CD1c-positive myeloid dendritic cell (primary cell): ENCODE measurements at regions not wholly inside any gene's neighbourhood (a gene's known extent, or its start where the extent isn't known, plus 50 kb on each side); places are given as distances from the start of the nearest gene placed in this dataset.
A peak's percentile ranks its signal among the peaks of the same experiment; 100 is the strongest.

Source experiments
- DNase-seq: peaks from one replicate; pipeline ENCODE4 v3.0.0-alpha.2; 2016; ENCODE audit errors: extremely low spot score

DNA sequence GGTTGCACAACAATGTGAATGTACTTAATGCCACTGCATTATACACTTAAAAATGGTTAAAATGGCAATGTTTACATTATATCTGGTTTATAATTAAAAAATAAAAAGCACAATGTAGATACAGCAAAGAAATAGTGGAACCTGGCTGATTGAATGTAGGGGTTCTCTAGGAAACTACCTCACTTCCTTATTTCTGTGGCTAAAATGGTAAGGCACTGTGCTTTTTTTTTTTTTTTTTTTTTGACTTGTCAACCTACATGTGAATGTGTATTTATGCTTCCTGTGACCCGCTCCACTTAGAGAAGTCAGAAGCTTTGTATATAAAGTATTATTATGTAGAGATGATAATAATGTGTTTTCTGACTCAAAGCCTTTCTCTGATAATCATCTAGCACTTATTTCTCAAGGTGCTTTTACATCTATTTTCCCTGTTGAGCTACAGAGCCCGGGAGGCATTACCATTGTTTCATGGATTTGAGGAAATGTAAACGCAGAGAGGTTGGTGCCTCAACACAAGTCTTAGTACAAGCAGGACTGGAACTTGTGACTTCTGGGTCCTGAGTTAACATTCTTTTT is 55.0 kb downstream of the SOX4 start:
- peak; percentile 24 for DNase-seq

DNA sequence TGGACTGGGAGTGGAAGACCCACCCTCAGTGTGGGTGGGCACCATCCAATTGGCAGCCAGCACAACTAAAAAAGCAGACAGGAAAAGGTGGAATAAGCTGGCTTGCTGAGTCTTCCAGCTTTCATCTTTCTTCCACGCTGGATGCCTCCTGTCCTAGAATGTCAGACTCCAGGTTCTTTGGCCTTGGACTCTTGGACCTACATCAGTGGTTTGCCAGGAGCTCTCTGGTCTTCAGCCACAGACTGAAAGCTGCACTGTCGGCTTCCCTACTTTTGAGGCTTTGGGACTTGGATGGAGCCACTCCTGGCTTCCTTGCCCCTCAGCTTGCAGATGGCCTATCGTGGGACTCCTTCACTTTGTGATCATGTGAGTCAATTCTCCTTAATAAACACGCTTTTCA is 59.8 kb downstream of the SOX4 start:
- no peak for DNase-seq

DNA sequence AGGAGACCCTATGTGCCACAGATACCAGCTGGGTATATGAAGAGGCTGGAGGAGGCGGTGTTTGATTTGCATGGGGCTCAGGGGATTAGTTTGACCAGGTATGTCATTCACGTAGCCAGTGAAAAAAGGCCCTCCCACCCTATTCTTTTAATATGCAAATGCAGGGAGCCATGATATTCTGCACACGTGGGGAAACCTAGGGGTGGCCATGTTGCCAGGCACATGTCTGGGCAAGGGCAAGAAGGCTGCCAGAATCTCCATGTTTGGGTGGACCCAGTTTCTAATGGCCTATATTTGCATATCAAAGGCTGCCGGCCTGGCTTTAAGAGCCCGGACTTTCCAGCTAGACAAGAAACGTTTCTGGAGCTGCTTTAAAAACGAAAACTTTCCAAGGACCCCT is 60.4 kb downstream of the SOX4 start:
- DNase-seq: no peak

DNA sequence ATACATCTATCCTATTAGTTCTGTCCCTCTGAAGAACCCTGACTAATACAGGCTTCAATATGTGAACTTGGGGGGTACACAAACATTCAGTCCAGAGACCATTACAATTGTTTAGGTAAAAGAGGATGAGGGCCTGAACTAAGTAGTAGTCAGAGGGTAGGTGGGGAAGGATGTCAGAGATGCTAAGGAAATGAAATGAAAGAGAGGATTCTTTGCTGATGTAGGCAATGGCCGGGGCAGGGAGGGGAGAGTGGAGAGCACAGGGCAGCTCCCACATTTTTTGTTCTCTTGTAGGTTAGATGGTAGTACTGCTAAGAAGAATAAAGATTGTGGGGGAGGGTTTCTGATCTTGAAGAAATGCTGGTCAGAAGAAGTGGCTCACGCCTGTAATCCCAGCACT is 60.8 kb downstream of the SOX4 start:
- no peak for DNase-seq

DNA sequence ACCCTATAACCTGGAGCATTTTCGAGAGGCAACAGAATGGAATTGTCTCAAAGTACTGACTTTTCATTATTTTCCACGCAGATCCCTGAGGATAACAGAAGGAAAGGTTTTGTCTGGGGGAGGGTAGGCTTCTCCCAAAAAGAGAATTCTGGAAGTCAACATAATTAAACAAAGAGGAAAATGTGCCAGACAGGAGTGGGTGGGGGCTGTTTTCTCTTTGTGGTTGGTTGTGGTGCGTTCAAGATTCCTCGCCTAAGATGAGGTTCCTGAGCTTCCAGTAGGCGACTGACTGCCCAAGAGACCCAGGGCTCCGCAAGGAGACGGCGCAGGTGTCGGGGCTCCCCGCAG is 70.4 kb downstream of the SOX4 start:
- no peak for DNase-seq

DNA sequence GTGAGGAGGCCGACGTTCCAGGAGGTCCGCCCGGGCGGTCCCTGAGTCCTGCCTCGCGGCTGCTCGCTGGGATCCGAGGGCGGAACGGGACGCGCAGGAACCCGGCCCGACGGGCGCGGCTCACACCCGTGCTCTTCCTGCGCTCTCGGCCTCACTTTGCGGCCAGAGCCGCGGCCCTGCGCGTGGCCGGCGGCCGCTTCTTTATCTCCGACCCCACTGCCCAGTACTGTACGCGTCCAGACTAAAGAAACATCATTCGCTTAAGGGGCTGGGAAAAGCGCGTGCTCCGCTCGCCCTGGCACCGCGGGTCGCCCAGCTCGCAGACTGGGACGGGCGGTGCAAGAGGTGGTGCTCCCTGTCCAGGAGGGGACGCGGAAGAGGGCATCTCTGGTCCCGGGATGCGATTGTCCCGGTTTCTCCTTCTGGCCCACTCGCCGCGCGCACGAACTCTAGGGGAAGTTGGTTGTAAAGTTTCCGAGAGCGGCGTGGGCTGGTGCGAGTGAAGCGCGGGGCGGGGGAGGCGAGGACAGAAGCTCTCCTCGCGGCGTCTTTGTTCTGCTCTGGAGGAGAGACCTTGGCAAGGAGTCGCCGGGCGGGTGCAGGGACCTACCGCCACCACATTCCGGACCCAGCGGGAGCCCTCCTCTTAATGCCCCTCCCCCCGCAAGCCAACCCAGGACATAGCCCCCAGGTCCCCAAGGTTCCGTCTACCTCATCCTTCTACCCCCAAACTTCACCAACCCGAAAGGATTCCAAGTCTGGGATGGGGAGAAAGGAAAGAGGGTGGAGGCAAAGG is 71.0 kb downstream of the SOX4 start:
- DNase-seq: peak; percentile 77

DNA sequence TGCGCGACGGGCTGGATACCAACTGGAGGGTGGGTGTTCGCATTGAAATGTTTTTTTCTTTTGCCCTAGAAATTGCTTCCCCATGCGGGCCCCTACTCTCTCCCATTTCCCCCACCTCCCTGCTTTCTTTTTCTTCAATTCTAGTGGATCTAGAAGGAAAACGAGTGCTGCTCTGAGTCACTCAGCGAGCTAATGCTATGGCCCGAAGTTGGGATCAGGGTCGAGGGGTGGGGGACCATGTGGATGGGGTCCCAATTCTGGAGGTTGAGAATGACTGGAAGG is 71.5 kb downstream of the SOX4 start:
- no peak for DNase-seq

DNA sequence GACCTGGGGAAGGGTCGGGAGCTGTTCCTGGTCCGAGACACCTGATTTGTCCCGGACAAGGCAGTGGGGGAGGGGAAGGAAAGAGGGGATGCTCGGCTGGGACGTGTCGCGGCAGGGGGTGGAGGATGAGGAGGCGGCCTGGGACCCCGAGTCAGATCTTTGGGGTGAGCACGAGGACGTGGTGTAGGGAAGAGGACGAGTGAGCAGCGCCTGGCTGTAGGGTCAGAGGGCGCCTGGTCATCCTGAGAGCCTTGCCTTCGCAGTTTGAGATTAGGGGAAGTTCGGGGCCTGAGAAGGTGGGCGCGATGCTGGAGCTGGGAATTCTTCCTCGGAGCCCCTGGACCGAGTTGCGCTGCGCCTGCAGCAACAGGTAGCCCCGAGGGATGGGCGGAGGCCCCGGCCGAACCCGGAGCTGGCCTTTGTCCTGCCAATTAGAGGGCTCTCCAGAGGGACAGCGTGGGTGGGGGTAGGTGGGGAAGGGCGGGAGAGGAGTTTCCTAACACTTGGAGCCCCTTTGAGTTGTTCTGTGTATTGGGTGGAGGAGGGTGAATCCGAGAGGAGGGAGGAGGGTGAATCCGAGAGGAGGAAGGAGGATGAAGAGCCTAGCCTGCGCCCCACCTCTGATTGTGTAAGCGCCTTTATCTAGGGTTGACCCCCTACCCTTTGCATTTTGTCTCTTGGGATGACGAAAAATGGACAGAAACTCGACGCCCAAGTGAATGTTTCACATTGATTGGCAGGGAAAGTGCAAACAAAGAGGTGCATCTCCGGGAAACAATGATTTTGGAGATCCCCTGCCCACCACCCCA is 72.0 kb downstream of the SOX4 start:
- no peak for DNase-seq

DNA sequence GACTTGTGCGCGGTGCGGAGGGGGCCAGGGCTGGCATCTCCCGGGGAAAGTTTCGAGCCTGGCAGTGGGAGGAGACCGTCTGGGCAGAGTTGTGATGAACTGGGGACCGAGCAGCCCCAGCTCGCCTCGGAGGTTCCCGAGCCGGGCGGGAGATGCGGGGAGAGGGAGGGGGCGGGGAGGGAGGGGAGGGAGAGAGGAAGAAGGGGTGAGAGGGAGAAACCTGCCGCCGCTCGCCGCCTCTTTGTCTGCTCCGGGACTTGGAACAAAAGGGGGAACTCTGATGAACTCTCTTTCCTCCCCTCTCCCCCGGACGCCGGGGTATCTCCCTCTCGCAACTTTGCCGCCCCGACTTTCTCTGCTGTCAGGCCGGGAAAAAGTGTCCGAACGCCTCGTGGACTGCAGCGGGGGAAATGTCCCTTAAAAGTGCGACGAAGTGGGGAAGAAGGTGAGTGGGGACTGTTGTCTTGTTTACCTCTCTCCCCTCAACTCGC is 72.7 kb downstream of the SOX4 start:
- DNase-seq: no peak

DNA sequence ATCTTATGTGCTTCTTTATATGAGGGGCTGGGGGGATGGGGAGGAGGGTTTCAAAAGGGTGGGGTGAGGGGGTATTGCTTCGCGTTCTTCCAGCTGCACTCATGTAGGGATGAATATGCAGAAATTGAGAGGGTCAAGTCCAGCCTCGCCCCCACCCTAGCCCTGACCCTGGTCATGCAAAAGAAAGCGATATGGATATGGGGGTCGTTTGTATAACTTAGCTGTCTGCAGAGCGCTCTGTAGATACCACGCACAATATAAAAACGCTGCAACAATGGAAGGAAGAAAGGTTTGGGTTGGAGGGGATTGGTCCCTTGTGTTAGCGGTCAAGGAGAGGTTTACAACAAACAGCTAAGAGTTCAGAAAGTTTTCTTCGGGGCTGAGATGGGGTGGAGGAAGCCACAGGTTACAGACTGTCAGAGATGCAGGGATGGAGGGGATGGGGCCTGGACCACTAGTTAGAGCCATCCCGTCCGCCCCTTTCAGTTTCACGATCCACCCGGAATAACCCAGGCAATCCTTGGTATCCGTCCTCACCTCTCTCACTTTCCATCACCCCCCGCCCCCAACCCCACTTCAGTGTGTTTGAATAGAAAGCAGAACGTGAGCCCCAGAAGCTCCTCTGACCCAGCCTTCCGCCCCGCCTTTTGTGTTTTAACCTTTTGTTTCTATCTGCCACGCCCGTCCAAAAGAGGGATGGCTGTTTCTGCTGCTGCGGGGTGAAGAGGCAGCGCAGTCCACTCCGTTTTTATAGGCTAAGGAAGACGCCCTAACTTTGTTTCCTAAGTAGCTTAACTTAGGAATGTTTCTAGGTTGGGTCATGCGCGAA is 73.5 kb downstream of the SOX4 start:
- no peak for DNase-seq

DNA sequence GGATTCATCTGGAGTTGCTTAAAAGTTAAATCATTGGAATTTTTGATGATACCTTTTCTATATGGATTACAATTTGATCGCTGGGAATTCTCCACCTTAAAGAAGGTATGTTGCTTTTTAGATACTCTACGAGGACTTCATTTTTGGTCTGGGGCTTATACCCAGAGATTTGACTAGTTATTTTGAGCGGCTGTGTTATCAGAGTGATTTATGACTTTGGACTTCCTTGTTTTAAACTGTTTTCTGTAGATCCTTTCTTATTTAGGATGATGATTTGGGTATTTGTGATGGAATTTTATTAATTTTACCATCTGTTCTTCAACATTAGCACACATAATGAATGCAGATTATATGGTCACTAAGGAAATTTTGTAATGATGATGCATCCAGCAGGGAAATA is 75.2 kb downstream of the SOX4 start:
- no peak for DNase-seq

DNA sequence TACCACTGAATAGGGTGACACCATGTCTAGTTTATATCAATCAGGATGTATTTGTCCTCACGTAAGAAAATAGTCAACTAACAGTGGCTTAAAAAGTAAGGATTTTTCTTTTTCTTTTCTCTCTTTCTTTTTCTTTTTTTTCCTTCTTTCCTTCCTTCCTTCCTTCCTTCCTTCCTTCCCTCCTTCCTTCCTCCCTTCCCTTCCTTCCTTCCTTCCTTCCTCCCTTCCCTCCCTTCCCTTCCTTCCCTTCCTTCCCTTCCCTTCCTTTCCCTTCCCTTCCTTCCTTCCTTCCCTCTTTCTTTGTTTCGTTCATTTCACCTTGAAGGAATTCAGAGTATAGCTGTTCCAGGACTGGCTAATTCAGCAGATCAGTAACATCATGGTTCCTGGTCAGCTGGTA is 83.2 kb downstream of the SOX4 start:
- DNase-seq: no peak

DNA sequence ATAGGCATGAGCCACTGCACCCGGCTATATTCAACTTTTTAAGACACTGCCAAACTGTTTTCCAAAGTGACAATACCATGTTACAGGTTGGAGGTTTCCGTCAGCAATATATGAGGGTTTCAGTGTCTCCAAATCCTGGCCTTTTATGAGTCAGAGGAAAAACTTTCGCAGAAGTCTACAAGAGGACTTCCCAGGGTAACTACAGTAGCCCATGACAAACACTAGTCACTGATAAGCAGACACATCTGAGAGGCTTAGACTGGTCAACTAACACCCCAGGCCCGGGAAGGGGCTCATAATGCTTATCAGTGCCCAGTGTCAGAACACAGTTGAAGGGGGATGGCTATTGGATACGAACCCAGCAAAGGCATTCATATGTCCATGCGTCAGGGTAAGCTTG is 85.4 kb downstream of the SOX4 start:
- no peak for DNase-seq

DNA sequence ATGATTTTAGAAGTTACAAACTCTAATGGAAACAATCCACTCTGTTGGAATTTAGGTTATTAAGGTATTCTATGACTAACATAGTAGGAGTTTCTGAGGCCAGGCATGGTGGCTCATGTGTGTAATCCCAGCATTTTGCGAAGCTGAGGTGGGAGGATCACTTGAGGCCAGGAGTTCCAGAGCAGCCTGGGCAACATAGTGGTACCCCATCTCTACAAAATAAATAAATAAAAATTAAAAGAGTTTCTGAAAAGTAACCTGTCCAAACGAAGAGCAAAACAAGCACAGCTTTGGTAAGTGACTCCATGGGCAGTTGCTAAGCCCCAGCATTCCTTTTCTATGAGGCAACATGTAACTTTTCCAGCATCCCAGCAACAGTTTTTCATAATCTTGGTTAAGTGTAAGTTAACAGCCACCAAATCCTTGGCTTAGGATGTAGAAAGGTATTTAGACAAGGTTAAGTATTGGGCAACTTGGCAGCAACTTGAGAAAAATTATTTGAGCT is 86.3 kb downstream of the SOX4 start:
- no peak for DNase-seq

DNA sequence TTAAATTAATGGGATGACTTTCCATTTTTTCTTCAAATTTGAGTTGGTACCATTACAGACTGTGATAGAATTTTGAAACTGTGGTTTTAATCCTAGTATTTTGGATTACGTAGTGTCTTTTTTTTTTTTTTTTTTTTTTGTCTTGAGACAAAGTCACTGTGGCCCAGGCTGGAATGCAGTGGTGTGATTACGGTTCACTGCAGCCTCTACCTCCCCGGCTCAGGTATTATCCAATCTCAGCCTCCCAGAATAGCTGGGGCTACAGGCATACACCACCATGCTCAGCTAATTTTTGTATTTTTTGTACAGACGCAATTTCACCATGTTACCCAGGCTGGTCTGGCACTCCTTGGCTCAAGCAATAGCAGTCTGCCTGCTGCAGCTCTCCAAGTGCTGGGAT is 87.1 kb downstream of the SOX4 start:
- no peak for DNase-seq

DNA sequence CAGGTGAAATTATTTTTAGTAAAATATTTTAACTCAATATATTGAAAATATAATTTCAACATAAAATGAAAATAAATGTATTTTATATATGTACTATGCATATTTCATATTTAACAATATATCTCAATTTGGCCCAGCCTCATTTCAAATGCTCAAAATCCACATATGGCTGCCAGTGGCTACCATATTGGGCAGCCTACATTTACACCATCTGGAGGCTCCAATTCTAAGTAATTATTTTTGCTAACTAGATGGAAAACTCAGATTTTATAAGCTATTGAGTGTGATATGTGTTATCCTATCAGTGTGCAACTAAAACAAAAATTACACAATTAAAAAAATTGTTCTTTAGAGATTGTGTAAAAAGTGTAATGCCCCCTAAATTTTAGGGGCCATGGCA is 96.9 kb downstream of the SOX4 start:
- DNase-seq: no peak

DNA sequence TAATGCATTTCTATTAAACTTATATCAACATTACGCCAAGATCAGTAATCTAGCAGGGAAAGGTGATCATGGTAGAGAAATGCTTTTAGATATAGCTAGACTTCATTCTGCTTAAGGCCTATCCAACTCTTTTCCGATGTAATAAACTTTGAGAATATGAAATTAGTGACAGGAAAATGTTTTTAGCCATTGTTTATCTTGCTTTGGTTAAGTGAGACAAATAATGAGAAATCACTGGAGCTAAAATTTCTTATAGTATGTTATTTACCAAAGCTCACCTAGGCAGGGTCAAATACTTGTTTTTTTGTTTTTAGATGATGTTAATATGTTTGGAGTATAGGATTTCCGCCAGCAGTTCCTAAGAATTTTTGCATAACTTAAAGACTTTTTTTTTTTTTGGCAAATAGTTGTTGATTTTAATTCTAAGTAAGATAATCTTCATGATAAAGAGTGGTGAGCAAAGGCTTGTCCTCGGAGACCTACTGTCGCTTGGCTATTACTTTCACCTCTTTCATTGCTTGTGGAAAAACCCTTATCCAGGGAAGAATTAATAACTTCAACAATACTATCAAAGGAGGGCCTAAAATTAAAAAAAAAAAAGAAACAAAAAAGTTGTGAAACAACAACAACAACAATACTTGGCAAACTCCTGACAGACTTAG is 98.3 kb downstream of the SOX4 start:
- no peak for DNase-seq

DNA sequence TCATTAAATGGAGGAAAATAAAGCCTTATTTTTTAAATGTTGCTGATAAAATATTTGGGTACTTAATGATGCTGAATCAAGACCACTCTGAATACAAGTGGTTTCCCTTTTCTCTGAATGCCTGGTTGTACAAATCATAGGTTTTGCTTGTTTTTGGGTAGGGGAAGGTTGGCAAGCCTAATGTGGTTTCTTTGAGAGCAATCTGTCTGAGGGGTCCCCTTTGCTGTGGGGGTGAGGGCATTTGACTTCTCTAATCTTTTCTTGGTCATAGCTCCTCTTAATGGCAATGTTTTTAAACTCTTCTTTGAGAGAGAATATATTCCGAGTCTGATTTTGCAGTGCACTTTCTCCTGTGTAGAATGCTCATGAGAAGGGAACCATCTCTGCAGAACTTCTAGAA is 99.2 kb downstream of the SOX4 start:
- DNase-seq: no peak

DNA sequence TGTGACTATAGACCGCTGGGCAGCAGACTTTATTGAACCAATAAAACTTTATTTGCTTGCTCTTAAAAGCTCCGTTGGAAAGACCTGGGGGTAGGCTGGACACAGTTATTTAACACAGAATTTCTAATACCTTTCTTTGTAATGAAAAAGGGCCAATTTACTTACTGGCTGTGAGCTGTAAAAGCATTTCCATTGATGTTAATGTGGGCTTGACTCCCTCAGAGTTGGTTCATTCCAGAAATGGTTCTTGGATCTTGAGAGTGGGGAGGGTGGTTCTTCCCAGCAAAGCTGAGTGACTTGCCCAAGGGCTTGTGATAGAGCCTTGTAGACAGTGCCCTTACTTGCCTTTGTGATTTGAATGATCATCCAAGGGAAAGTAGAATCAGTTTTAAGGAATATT is 100.6 kb downstream of the SOX4 start:
- DNase-seq: no peak

DNA sequence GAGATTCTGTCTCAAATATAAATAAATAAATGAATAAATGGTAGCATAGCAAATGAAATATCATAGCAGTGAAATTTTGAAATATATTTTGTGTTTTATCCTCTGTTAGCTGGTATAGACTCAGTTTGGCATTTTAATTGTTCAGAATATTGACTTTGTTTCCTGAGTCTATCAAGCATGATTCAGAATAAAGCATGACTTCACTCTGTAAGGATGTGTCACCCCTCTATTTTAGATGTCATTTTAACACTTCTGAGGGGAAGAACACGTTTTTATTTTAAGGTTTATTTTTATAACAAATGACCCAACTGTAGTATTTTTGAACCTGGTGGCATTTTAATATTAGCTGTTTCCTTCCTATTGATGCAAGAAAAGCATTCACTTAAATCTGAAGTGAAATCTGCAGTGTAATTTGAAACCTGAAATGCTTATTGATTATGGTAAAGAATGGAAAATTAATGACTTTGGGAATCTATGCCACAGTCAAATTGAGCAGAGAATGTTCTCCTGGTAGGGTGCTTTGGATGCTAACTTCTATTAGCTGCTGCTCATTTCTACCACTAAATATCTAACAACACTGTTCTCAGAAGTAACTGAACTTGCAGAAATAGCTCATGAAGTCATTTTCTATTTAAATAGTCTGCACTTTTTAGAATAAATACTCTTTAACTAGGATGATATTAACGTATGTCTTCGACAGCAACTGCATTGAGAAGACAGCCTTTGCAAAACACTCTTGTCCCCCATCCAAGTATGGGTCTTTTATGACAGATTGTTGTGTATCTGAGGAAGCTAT is 114.2 kb downstream of the SOX4 start:
- no peak for DNase-seq

DNA sequence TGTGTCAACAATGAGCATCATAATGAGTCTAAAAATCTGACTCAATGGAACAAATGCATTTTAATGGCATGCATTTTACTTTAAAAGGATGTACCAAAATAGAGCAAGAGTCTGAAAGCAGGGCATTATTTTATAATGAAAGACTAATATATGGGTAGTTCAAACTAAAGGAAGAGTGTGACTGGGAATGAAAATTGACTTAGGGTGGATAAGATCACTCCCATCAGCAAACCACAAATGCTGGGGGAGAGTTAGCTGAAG is 114.7 kb downstream of the SOX4 start:
- DNase-seq: no peak
